Body of pancreas (tissue), 4 donors: ENCODE measurements at regions not wholly inside any gene's neighbourhood (a gene's known extent, or its start where the extent isn't known, plus 50 kb on each side); places are given as distances from the start of the nearest gene placed in this dataset.

ENCODE experiments used
- CTCF ChIP-seq, 7 experiments: fragments of 450-650 bp in 4 of 7; fragments of 200-600 bp in 3 of 7; sonication (generic) in 3 of 7; IDR thresholded peaks; one replicate each; pipeline ENCODE4 v1.5.1; 2016 to 2019; ENCODE audit warnings: antibody characterized with exemption in 7 of 7
- POLR2A ChIP-seq, 3 donors: fragments of 450-650 bp; IDR thresholded peaks; one replicate each; pipeline ENCODE4 v1.6.1; 2016; ENCODE audit warnings: antibody characterized with exemption in 3 of 3, mild to moderate bottlenecking in 2 of 3

- no peak for TF ChIP-seq CTCF (IDR thresholded peaks at IDR 0.05)
- TF ChIP-seq POLR2A (IDR thresholded peaks at IDR 0.05) = no peak
These were observed 324.0 kb upstream of the TMEM132C start for GRCh38 chr12:127942981-127943380.
